HG03039 (cell line): ENCODE measurements at regions not wholly inside any gene's neighbourhood (a gene's known extent, or its start where the extent isn't known, plus 50 kb on each side); places are given as distances from the start of the nearest gene placed in this dataset.

ENCODE experiments used
- ATAC-seq: cut with Tn5 transposase; IDR thresholded peaks from one replicate; pipeline ENCODE4 v1.9.1; 2021; ENCODE audit warnings: mild to moderate bottlenecking, moderate library complexity; ENCODE audit not compliant: unreplicated experiment

DNA sequence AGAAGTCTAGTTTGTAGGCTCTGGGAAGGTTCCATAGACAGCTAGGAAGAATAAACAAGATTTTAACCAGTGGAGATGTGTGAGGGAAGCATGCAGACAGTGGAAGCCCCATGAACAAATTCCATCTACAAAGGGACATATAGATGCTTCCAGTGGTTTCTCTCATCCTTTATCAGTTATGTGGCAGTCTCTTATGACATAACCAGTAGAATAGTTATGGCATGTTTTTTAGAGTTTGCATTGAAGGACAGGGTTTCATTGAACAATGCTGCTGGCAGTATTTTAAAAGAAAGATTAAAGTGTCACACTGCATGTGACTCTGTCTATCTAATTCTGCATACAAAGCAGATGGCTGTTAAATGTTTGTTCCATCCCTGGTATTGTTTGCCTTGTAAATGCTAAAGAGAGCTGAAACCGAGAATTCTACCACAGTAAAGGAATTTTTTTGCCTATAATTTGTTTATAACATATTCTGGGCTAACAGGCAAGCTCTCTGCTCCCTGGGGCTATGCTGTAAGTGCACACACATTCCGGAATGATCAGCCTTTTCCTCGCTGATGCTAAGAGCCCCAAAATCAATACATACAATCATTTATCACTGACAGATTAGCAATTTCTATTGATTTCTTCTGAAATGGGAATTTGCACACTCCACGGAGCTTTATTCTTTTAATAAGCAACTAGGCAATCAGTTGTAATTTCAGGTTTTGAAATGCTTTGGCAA is 76.8 kb upstream of the PELI1 start:
- ATAC-seq, result no peak

DNA sequence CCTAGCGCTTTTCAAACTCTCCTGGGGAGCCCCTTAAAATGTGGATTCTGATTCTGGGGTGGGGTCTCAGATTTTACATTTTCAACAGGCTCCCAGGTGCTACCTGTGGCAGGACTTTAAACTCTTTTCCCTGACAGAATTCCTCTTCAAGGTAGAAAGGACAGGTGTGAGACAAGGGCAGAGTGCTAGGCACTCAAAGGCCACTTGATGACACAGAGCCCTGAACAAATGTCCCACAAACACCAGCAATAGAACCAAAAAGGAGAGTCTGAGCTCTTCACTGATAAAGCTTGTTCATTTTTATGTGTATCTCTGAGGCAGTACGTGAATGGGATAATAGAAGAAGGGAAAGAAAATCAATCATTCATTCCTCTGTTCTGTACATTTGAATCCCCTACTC is 77.7 kb upstream of the PELI1 start:
- no peak for ATAC-seq

- ATAC-seq, result no peak
These were observed 78.1 kb upstream of the PELI1 start for GRCh38 chr2:64222351-64222750.

GRCh38 chr2:64223055-64223454 is 78.8 kb upstream of the PELI1 start:
- ATAC-seq, result no peak

DNA sequence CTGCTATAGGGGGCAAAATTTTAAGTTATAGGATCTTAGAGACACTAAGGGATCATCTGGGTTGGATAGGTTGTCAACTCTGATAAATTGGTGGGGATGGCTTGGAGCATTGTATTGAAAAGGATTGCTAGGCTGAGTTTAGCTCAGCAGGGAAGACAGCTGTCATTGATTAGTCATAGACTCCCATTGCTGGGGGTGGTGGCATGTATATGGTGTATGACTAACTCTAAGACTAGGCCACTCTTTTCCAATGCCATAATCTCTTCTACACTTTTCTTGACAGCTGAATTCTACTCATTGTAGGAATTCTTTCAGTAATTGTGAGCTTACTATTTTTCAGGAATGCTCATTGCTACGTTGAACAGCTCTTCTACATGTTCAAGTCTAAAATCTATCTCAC is 81.3 kb upstream of the PELI1 start:
- no peak for ATAC-seq

DNA sequence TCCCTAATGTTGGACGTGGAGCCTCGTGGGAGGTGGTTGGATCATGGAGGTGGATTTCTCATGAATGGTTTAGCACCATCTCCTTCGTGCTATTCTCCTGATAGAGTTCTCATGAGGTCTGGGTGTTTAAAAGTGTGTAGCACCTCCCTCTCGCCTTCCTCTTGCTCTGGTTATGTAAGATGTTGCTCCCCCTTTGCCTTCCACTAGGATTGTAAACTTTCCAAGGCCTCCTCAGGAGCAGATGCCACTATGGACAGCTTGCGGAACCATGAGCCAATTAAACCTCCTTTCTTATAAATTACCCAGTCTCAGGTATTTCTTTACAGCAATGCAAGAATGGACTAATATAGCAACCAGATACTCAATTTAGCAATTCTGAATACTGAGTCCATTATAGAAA is 82.4 kb upstream of the PELI1 start:
- no peak for ATAC-seq

DNA sequence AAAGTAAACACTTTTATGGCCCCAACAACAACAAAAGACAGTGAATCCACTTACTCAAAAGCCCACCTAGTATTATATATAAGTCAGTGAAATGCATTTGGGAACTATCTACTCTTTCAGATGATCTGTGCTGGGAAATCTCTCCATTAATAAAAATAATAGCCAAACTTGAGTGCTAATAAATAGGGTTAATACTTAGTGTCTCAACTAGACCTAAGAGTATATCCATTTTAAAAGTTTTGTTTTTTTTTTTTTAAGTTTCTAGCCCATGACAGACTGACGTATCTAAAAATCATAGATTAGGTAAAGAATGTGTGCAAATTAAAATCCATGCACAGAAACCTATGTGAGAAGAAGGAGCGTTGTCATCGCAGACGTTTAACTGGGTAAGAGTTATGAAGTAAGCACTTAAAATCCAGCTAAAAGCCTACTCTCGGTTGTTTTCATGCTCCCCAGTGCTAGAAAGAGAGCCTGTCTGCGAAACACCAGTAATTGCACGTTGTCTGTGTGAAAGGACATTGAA is 83.4 kb upstream of the PELI1 start:
- ATAC-seq, result no peak

GRCh38 chr2:64228126-64228678 is 84.0 kb upstream of the PELI1 start:
- peak; percentile 95 for ATAC-seq

GRCh38 chr2:64228918-64229317 is 84.7 kb upstream of the PELI1 start:
- ATAC-seq, result no peak

DNA sequence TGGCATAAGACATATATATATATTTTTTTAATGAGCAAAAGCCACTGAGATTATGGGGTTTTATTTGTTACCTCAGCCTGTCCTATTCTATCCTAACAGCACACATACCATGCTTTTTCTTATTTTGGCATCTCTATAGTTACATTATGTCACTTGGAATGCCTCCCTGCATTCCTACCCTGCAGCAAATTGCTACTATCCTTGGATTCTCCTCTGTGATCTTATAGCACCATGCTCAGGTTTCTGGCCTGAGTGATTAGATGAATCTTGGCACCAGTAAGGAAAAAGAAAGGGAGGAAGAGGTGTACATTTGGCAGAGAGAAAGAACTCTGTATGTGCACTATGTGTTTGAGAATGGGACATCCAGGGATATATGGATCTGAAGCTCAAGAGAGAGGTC is 86.3 kb upstream of the PELI1 start:
- no peak for ATAC-seq

DNA sequence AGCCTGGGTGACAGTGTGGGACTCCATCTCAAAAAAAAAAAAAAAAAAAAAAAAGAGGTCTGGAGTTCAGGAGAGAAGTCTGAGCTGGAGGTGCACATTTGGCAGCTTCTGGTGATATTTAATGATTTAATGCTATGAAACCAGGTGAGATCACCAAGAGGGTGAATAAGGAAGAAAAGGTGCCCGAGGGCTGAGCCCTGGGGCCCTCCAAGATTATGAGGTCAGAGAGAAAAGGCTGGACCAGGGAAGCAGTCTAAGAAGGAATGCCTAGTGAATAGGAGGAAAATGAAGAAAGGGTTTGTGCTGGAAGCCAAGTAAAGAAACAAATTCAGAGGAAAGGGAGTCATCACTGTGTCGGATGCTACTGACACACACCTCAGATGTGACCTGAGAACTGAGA is 88.0 kb upstream of the PELI1 start:
- no peak for ATAC-seq

DNA sequence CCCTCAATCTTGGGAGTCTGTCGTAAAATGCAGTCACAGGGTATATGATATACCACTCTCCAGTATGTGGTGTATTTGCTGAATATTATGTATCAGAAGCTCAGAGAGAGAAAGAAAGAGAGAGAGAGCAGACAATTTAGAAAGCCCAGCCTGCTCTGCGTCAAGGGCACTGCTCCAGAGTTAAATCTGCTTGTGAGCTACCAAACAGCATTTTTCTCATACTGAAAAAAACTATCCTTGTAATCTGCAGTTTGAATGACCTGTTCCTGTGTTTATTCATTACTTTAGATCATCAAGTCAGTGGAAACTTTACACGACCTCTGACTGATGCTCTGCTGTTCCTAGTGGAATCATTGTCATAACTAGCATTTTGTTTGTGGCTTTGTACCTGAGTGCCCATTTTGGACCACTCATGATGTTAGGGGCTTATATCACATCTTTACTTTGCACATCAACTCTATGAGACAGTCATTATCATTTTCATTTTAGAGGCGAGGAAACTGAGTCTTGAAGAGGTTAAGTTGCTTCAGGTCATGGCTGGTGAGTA is 89.2 kb upstream of the PELI1 start:
- ATAC-seq, result no peak

DNA sequence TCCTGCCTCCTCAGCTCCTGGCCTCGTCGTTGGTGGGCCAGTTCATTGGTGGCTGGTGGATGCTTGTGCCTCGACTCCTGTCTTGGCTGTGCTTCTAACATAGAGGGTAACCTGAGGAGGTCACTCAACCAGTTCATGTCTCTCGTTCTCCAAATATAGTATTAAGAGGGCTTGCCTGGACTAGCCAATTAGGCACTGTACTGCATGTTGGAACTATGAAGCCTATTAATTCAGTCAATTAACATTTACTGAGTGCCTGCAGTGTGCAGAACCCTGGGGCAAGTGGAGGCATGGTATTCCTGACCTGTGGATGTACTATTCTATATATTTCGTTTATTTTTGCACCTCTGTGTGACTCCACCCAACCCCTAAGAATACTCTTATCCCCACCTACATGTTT is 89.9 kb upstream of the PELI1 start:
- ATAC-seq, result no peak

- ATAC-seq, result no peak
These were observed 90.6 kb upstream of the PELI1 start for GRCh38 chr2:64234785-64235184.

DNA sequence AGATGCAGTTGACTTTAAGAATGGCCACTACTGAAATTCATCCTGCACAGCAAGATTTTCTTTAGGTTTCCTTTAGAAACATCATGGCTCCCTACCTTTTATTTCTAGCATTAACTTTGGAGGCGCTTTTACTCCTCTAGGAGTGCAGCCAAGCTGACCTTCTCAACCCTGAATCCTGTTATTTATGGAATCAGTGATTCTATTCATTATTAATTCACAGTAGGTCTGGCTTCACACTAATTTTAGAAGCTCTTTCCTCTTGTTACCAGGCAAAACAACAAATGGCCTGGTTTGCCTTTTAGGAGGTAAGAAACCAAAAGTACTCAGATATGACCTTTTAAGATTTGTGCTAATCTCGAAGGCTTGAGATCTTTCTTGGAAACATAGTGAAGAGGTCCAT is 93.0 kb upstream of the PELI1 start:
- ATAC-seq, result no peak

DNA sequence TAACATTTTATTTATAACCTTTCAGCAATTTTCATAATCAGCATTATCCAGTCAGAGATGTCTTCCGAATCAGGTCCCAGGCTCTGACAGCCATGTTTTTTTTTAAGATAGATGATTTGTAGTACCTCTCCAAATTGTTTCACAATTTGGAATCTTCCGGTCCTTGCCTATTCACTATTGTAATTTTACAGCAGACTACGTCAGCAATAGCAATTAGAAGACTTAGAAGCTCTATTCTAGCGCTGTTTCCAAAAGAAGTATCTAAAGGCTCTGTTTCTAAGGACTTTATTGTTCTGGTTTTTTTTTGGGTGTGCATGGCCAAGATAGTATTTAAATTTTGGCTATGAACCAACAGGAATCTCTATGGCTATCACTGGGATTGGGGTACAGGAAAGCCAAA is 94.6 kb upstream of the PELI1 start:
- no peak for ATAC-seq

GRCh38 chr2:64243081-64244036 is 99.1 kb upstream of the PELI1 start:
- no peak for ATAC-seq

DNA sequence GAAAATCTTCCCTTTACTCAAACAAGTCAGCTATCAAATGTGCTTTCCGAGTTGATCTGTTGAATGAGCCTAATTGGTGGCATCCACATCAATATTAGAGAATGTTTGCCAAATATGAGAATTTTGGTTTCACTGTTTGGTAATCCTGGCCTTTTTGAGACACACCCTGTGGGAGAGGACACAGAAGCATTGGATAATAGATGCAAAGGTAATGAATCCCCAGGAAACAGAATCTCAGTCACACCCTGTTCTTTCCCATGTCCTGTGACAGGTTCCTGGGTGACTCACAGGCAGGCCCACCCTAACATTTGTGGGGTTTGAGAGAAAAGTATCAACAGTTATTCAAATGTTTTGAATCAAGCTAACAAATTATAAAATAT is 99.8 kb upstream of the PELI1 start:
- ATAC-seq, result no peak

DNA sequence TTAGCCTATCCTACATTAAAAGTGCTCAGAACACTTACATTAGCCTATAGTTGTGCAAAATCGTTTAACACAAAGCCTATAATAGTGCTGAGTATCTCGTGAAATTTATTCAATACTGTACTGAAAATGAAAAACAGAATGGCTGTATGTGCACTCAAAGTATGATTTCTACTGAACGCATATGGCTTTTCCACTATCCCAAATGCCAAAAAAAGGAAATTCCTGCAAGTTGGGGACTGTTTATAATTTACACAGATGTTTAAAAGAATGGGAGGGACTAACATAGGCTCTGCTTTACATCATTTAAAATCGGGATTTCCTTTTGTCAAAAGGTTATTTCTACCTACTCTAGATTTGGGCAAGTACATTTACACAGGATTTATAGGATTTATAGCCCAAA is 101.4 kb upstream of the PELI1 start:
- ATAC-seq, result no peak

- ATAC-seq, result no peak
These were observed 102.7 kb upstream of the PELI1 start for GRCh38 chr2:64246962-64247361.

DNA sequence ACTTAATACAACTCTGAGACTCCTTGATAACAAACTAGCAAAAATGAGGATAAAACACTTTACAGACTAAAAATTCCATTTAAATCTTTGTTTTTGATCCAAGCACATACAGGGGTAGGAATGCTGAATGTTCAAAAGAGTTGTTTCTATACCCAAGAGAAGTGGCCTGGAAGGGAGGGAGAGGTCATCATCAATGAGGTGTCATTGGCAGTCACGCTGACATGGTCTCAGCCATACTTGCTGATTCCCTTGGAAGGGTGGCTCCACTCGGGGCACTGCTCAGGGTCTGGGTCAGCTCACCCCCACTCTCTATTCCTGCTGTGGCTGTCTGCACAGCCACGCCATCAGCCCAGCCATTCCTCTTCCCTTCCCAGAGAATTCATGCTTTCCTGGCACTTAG is 105.2 kb upstream of the PELI1 start:
- no peak for ATAC-seq
